HFF-Myc (cell line): ENCODE measurements at regions not wholly inside any gene's neighbourhood (a gene's known extent, or its start where the extent isn't known, plus 50 kb on each side); places are given as distances from the start of the nearest gene placed in this dataset.

Experiments
- DNase-seq: peaks from one replicate; pipeline ENCODE4 v3.0.0-alpha.2; 2011; ENCODE audit warnings: low read depth; ENCODE audit errors: extremely low read depth
- H3K4me3 ChIP-seq: replicated peaks from 2 replicates; pipeline ENCODE4 v1.5.1; 2011; ENCODE audit warnings: low read depth, mild to moderate bottlenecking, control low read depth, low read length
- CTCF ChIP-seq: IDR thresholded peaks from 2 replicates; pipeline ENCODE4 v1.5.1; 2012; ENCODE audit warnings: mild to moderate bottlenecking, low read depth, low read length, control low read depth; ENCODE audit errors: missing control alignments

GRCh38 chr1:5423109-5423508, 569.1 kb downstream of the NPHP4 start:
- no peak for DNase-seq
- no peak overlapping the region for H3K4me3 ChIP-seq
- no peak for TF ChIP-seq CTCF

- no peak for DNase-seq
- TF ChIP-seq CTCF, result no peak
Observed at GRCh38 chr1:5419501-5419900, 572.7 kb downstream of the NPHP4 start.

GRCh38 chr1:5416518-5416917, 575.7 kb downstream of the NPHP4 start:
- no peak overlapping the region for H3K4me3 ChIP-seq
- no peak for DNase-seq
- no peak for TF ChIP-seq CTCF

More at GRCh38 chr1:5419501-5419900, 572.7 kb downstream of the NPHP4 start:
- H3K4me3 ChIP-seq, result no peak overlapping the region

- no peak for TF ChIP-seq CTCF
- DNase-seq, result no peak
Observed at GRCh38 chr1:5415606-5416005, 576.6 kb downstream of the NPHP4 start.

GRCh38 chr1:5410652-5411051, 581.6 kb downstream of the NPHP4 start:
- H3K4me3 ChIP-seq, result no peak overlapping the region
- DNase-seq, result no peak
- no peak for TF ChIP-seq CTCF

More at GRCh38 chr1:5415606-5416005, 576.6 kb downstream of the NPHP4 start:
- no peak overlapping the region for H3K4me3 ChIP-seq

- no peak for DNase-seq
- TF ChIP-seq CTCF, result no peak
- H3K4me3 ChIP-seq, result no peak overlapping the region
Observed at GRCh38 chr1:5408401-5408800, 583.8 kb downstream of the NPHP4 start.

- TF ChIP-seq CTCF, result no peak
- H3K4me3 ChIP-seq, result no peak overlapping the region
- no peak for DNase-seq
Observed at GRCh38 chr1:5405263-5405662, 587.0 kb downstream of the NPHP4 start.
